HG03097 (cell line): ENCODE measurements at regions not wholly inside any gene's neighbourhood (a gene's known extent, or its start where the extent isn't known, plus 50 kb on each side); places are given as distances from the start of the nearest gene placed in this dataset.

Experiments used
- ATAC-seq: cut with Tn5 transposase; IDR thresholded peaks from one replicate; pipeline ENCODE4 v1.9.1; 2021; ENCODE audit not compliant: unreplicated experiment, low FRiP score

GRCh38 chr2:611519-611918 is 65.7 kb downstream of the TMEM18 start:
- no peak for ATAC-seq

DNA sequence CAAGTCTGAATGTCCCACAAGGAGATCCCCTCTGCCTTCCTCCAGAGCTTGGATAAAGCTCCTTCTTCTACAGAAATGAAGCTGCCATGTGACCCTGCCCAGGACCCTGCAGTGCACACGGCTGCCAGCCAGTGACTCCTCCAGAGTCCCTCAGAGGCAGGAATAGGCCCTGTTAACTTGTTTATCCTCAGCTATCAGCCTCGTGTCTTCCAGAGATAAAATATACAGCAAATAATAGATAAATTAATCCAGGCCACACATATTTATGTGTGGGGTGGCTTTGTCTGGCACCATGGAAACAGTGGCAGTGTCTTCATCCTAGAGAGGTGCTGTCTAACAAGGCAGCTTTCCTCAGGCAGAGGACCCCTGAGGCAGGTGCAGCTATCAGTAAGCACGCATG is 66.7 kb downstream of the TMEM18 start:
- ATAC-seq: no peak

DNA sequence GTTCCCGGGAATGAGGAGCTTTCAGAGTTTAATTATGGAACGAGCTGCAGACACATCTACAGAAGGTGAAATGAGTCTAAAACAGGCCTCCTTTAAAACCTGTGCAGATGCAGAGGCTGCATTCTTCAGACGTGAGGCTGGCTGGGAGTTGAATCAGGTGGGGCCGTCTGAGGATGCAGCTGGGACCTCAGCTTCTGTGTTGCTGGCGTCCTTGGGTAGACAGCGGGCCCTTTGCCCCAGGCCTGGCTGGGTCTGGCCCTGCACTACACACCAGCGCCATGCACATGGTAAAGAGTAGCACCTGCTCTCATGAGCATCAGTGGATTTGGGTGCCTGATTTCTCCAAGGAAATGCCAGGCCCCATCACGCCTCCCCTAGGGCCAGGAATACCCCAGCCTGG is 67.3 kb downstream of the TMEM18 start:
- no peak for ATAC-seq

GRCh38 chr2:609449-609848 is 67.8 kb downstream of the TMEM18 start:
- ATAC-seq: no peak

GRCh38 chr2:608711-609110 is 68.5 kb downstream of the TMEM18 start:
- no peak for ATAC-seq

- ATAC-seq: no peak
Measured at GRCh38 chr2:608297-608696, 68.9 kb downstream of the TMEM18 start.

- ATAC-seq: no peak
Measured at GRCh38 chr2:607709-608108, 69.5 kb downstream of the TMEM18 start.

- no peak for ATAC-seq
Measured at GRCh38 chr2:607172-607571, 70.0 kb downstream of the TMEM18 start.

DNA sequence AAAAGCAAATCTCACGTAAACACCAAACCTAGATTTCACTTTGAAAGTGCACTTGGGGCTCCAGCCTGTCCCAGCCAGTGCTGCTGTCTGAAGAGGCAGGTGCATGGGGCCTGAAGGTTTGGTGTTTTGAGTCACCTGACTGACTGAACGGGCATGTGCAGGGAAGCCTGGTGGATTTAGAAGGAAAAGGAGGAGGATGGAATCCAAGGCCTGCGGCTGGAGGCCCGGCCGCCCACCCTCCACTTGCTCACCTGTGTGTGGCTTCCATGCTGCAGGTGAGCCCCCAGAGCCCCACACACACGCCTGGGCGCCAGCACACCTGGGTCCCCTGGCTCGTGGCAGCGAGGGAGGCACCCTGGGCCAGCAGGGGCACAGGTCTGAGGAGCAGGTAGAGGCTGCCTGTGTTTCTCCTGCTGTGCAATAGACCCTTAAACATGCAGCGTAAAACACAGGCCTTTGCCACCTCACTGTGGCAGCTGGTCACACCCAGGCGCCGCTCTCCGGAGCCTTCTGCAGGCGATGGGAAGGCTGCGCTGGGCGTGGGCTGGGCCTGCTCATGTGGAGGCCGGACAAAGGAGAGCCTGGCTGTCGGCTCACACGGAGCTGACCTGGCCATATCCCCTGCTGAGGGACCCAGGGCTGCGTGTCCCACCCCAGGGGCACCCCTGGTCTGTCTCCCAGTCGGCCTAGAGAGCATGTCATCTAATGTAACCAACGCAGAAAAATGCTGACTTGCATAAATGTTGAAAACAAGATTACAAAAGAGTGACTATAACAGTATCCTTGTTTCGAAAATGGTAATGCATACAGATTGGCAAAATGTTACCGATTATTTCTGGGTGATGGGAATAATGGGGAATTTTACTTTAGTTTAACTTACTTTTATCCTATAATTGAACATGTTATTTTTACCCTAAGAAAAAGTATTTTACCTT is 71.3 kb downstream of the TMEM18 start:
- ATAC-seq: no peak

DNA sequence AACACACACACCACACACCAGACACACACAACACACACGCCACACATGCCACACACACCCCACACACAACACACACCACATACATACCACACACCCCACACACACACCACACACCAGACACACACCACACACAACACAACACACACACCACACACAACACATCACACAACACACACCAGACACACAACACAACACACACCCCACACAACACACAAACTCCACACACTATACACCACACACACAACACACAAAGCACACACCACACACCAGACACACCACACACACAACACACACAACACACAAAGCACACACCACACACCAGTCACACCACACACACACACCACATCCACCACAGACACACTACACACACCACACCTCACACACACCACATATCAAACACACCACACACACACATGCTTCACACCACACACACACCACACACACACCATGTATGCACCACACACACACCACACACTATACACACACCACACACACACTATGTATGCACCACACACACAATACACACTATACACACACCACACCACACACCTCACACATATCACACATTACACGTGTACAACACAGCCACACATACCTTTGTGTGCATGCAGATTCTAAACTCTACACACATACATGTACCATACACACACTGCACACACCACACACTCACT is 72.2 kb downstream of the TMEM18 start:
- no peak for ATAC-seq

GRCh38 chr2:604385-604784 is 72.8 kb downstream of the TMEM18 start:
- no peak for ATAC-seq

- ATAC-seq: no peak
Measured at GRCh38 chr2:603869-604268, 73.3 kb downstream of the TMEM18 start.

DNA sequence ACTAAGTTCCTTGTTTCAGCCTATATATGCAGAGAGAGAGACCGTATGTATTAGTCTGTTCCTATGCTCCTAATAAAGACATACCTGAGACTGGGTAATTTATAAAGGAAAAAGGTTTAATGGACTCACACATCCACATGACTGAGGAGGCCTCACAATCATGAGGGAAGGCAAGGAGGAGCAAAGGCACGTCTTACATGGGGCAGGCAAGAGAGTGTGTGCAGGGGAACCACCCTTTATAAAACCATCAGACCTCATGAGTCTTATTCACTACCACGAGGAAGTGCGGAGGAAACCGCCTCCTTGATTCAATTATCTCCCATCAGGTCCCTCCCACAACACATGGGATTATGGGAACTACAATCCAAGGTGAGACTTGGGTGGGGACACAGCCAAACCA is 73.8 kb downstream of the TMEM18 start:
- no peak for ATAC-seq

DNA sequence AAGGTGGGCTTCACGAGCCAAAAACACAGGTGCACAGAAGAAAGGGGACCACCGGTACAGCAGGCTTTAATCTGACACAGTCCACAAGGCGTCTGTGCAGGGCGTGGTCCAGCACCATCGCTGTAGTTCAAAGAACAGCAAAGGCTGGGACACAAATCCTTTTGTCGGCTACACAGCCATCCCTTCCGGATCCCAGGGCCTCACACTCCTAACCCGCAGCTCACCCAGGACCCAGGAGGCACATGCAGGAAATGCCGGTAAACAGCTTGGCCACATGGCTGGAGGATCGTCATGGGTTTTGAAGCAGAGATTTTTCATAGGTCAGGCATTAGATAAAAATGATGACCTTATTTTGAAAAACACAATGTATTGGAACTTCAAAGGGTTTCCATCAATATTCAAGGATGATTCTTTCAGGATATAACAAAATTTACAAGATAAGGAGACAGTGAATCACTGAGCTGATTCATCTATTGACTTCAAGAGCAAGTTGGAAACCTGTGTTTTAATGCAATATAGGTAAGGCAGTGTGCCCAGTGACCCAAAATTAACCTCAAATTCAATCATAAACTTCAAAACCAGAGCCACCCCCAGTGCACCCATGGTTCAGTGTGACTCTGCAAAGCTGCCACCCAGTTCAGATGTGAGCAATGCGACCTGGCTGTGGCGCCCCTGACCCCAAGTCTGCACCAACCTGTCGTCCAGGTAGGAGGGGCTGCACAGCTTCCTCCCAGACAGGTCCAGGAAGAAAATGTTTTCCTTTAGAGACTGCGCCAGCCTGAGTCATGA is 74.4 kb downstream of the TMEM18 start:
- ATAC-seq: no peak

GRCh38 chr2:601806-602455 is 75.3 kb downstream of the TMEM18 start:
- ATAC-seq: no peak

DNA sequence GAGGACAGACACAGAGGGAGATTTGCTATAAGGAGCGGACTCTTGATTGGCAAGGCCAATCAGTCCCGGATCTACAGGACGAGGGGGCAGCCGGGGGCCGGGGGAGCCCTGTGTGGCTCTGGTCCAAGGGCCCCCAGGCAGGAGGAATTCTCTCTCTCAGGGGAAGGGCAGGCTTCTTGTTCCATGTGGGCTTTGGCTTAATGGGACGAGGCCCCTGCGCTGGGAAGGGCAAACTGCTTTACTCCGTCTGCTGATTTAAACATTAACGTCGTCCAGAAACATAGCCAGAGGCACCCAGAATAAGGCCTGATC is 75.9 kb downstream of the TMEM18 start:
- no peak for ATAC-seq

- no peak for ATAC-seq
Measured at GRCh38 chr2:600542-601386, 76.4 kb downstream of the TMEM18 start.

GRCh38 chr2:599601-600000 is 77.6 kb downstream of the TMEM18 start:
- ATAC-seq: no peak

GRCh38 chr2:598058-598802 is 79.0 kb downstream of the TMEM18 start:
- ATAC-seq: no peak
